ENCODE measurements at regions not wholly inside any gene's neighbourhood (a gene's known extent, or its start where the extent isn't known, plus 50 kb on each side); places are given as distances from the start of the nearest gene placed in this dataset.
"Not testable (repeated sequence)": the region's sequence is repeated elsewhere in the genome, so short reads cannot be mapped to it uniquely, and the experiment has no call there.

GRCh38 chr2:160614391-160614790 lies 120.8 kb upstream of the RBMS1 start:
- H3K27me3 ChIP-seq: no peaks in the 10 kb centered on the region
- H3K36me3 ChIP-seq: no peaks in the 10 kb centered on the region
- H3K4me3 ChIP-seq (ENCODE audit: low read depth, low read length): no peak overlapping the region
- no peaks in the 10 kb centered on the region for H3K4me1 ChIP-seq
- DNase-seq: no peak
- TF ChIP-seq, protein P1, sequence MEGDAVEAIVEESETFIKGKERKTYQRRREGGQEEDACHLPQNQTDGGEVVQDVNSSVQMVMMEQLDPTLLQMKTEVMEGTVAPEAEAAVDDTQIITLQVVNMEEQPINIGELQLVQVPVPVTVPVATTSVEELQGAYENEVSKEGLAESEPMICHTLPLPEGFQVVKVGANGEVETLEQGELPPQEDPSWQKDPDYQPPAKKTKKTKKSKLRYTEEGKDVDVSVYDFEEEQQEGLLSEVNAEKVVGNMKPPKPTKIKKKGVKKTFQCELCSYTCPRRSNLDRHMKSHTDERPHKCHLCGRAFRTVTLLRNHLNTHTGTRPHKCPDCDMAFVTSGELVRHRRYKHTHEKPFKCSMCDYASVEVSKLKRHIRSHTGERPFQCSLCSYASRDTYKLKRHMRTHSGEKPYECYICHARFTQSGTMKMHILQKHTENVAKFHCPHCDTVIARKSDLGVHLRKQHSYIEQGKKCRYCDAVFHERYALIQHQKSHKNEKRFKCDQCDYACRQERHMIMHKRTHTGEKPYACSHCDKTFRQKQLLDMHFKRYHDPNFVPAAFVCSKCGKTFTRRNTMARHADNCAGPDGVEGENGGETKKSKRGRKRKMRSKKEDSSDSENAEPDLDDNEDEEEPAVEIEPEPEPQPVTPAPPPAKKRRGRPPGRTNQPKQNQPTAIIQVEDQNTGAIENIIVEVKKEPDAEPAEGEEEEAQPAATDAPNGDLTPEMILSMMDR (IDR thresholded peaks at IDR 0.05; ENCODE audit: low read depth, low read length): no peak
- no peaks in the 10 kb centered on the region for H3K9me3 ChIP-seq

DNA sequence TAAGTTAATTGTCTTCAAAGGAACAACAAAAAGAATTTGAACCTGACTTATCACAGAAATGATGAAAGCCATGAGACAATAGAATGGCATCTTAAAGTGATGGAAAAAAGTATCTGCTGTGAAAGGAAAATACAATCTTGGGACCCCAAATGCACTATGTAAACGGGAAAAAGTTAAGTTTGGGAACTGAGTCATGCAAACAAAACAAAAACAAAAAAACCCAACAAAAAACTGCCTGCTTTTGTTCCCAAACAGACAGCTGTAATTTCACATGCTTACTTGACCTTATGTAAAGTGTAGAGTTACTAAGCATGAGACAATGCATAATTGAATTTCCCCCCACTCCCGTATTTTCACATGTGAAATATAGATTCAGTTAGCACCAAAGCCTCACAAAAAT lies 122.1 kb upstream of the RBMS1 start:
- Histone ChIP-seq H3K4me1 (no peaks in the 10 kb centered on the region), H3K36me3 (no peaks in the 10 kb centered on the region), H3K9me3 (no peaks in the 10 kb centered on the region), H3K4me3 (ENCODE audit: low read depth, low read length) (no peak overlapping the region), H3K27me3 (no peaks in the 10 kb centered on the region)
- DNase-seq: no peak
- TF ChIP-seq, protein P1 (IDR thresholded peaks at IDR 0.05; ENCODE audit: low read depth, low read length): no peak

DNA sequence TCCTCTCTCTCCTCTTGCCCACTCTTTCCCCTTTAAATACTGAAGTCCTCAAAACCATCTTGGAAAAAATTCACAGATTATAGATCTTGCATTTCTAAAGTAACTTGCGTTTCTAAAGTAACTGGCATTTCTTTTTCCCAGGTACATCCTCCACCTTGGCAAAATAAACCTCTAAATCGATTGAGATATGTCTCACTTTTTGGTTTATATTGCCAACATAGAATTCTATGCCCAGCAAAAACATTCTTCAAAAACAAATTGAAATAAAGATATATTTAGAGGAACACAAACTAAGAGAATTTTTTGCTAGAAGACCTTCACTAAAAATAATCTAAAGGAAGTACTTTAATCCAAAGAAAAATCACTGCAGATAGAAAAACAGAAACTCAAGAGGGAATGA lies 122.5 kb upstream of the RBMS1 start:
- H3K27me3 ChIP-seq: no peaks in the 10 kb centered on the region
- H3K4me3 ChIP-seq (ENCODE audit: low read depth, low read length): no peak overlapping the region
- TF ChIP-seq, protein P1 (IDR thresholded peaks at IDR 0.05; ENCODE audit: low read depth, low read length): no peak
- no peaks in the 10 kb centered on the region for H3K4me1 ChIP-seq
- H3K9me3 ChIP-seq: no peaks in the 10 kb centered on the region
- H3K36me3 ChIP-seq: no peaks in the 10 kb centered on the region
- no peak for DNase-seq

DNA sequence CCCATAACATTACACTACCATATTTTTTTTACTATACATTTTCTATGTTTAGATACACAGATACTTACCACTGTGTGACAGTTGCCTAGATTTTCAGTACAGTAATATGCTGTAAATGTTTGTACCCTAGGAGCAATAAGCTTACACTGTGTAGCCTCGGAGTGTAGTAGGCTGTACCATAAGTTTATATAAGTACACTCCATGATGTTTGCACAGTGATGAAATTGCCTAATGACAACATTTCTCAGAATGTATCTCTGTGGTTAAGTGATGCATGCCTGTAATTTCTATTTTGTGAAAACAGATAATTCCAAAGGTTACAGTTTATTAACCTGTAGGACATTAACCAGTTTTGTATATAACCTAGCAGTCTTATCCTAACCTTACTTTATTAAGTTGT lies 128.1 kb upstream of the RBMS1 start:
- no peaks in the 10 kb centered on the region for H3K4me1 ChIP-seq
- no peaks in the 10 kb centered on the region for H3K36me3 ChIP-seq
- H3K9me3 ChIP-seq: no peaks in the 10 kb centered on the region
- TF ChIP-seq, protein P1 (IDR thresholded peaks at IDR 0.05; ENCODE audit: low read depth, low read length): no peak
- H3K4me3 ChIP-seq (ENCODE audit: low read depth, low read length): no peak overlapping the region
- DNase-seq: no peak
- no peaks in the 10 kb centered on the region for H3K27me3 ChIP-seq

DNA sequence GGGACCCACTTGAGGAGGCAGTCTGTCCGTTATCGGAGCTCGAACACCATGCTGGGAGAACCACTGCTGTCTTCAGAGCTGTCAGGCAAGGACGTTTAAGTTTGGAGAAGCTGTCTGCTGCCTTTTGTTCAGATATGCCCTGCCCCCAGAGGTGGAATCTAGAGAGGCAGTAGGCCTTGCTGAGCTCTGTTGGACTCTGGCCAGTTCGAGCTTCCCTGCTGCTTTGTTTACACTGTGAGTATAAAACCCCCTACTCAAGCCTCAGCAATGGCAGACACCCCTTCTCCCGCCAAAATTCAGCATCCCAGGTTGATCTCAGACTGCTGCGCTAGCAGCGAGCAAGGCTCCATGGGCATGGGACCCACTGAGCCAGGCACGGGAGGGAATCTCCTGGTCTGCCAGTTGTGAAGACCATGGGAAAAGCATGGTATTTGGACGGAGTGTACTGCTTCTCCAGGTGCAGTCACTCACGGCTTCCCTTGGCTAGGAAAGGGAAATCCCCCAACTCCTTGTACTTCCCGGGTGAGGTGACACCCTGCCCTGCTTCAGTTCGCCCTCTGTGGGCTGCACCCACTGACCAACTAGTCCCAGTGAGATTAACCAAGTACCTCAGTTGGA lies 134.5 kb upstream of the RBMS1 start:
- not testable (repeated sequence) for H3K9me3 ChIP-seq; H3K27me3 ChIP-seq; H3K4me1 ChIP-seq; H3K36me3 ChIP-seq; DNase-seq; H3K4me3 ChIP-seq (ENCODE audit: low read depth, low read length)

DNA sequence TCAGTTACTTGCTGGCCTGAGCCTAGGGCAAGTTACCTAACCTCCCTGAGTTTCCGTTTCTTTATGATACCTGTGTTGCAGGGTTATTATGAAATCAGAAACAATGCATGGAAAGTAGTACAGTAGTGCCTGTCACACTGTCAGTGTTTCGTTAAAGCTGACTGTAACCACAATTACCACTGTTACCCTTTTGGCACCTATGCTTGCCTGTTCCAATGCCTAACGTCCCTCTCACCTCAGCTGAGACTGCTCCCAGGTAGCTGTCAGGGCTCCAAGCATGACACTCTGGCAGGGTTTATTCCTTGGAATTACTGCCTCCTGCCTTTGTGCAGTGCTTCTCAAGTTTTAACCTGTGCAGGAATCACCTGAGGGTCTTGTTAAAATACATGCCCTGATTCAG lies 135.2 kb upstream of the RBMS1 start:
- H3K36me3 ChIP-seq: no peaks in the 10 kb centered on the region
- H3K4me3 ChIP-seq (ENCODE audit: low read depth, low read length): no peak overlapping the region
- H3K4me1 ChIP-seq: peaks cover 7% of the 10 kb centered on the region; the same call in 1 of the 2 replicates
- no peaks in the 10 kb centered on the region for H3K27me3 ChIP-seq
- TF ChIP-seq, protein P1 (IDR thresholded peaks at IDR 0.05; ENCODE audit: low read depth, low read length): no peak
- no peaks in the 10 kb centered on the region for H3K9me3 ChIP-seq
- DNase-seq: no peak

Measured in BE2C (cell line).